ENCODE measurements at regions not wholly inside any gene's neighbourhood (a gene's known extent, or its start where the extent isn't known, plus 50 kb on each side); places are given as distances from the start of the nearest gene placed in this dataset.

DNA sequence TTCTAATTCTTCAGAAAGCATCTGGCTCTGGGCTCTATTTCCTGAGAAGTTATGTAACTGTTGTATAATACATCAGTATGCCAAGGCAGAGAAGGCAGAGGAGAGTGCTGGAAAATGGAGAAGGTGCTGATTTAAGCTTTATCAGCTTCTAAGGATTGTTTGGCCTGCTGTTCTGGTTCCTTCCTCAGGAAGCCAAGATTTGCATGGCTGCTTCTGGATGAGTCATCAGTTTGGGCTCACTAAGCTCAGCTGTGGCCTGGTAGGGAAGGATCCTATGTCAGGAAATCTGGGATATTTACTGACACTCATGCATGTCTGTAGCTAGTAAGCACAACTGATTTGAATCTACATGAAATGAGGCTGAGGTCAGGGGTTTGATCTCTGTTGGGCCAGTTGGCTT, 73.2 kb upstream of the ADGRL4 start:
- TF ChIP-seq EZH2phosphoT487 (IDR thresholded peaks at IDR 0.05; ENCODE audit: insufficient read depth, low read depth) (no peak), EZH2 (IDR thresholded peaks at IDR 0.05; ENCODE audit: insufficient read depth, poor library complexity, severe bottlenecking) (no peak)

All from GM23248 (cell line).